ENCODE measurements at regions not wholly inside any gene's neighbourhood (a gene's known extent, or its start where the extent isn't known, plus 50 kb on each side); places are given as distances from the start of the nearest gene placed in this dataset.
"Not testable (repeated sequence)": the region's sequence is repeated elsewhere in the genome, so short reads cannot be mapped to it uniquely, and the experiment has no call there.

GRCh38 chr5:7078101-7078500 is 317.8 kb upstream of the ADCY2 start:
- no peak for DNase-seq (ENCODE audit: low read depth in 2 of 2)

GRCh38 chr5:7078901-7079300 is 317.0 kb upstream of the ADCY2 start:
- peak in 1 of 2 donors; percentile 33 for DNase-seq (ENCODE audit: low read depth in 2 of 2)

DNA sequence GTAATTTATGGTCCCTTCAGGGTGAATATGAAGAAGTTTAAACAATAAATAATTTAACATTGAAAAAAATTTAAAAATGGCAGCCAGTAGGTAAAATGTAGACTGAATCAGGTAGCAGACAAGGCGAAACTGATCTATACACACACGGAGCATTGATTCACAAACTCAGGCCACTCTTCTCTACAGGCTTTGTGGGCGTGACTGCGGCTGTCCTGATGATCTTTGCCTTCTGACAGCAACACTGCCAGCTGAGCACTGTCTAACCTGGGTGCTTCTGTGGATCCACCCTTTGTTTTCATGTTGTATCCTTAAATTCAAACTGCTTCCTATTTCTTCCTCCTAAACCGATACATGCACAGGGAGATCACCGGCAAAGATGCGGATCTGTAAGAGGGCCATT is 315.4 kb upstream of the ADCY2 start:
- DNase-seq (ENCODE audit: low read depth in 2 of 2) = no peak

- DNase-seq (ENCODE audit: low read depth in 2 of 2) = no peak
Observed at GRCh38 chr5:7087719-7088297, 308.1 kb upstream of the ADCY2 start.

- DNase-seq (ENCODE audit: low read depth in 2 of 2) = no peak
Observed at GRCh38 chr5:7088849-7089248, 307.1 kb upstream of the ADCY2 start.

GRCh38 chr5:7094626-7095025 is 301.3 kb upstream of the ADCY2 start:
- DNase-seq (ENCODE audit: low read depth in 2 of 2) = no peak

- no peak for DNase-seq (ENCODE audit: low read depth in 2 of 2)
Observed at GRCh38 chr5:7096294-7096693, 299.6 kb upstream of the ADCY2 start.

DNA sequence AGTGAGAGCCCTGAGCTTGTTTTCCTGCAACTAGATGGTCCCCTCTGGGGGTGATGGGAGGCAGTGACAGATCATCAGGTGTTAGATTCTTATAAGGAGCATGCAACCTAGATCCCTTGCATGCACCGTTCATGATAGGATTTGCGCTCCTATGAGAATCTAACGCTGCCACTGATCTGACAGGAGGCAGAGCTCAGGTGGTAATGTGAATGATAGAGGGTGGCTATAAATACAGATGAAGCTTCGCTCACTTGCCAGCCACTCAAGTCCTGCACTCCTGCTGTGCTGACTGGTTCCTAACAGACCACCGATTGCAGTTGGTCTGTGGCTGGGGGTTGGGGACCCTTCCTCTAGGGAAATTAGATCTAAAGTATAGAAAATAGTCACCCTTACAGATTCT is 290.6 kb upstream of the ADCY2 start:
- no peak for DNase-seq (ENCODE audit: low read depth in 2 of 2)

DNA sequence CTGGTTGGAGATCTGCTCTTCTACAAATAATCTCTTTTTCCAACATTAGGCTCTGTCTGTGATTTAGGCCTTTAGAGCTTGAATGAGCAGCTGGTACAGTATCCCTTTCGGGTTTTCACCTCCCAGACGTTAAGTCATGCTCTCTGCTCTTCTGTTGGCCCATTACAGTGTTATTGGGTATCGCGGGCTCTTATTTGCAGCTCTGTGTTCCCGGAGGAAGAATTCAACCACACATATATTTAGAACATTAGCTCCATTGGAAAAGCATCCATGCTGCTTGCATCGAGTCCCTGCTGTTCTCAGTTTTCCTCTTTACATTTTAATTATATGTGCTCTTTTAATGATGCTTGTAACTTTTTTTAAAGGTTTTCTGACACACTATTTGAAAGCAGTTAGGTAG is 278.0 kb upstream of the ADCY2 start:
- no peak for DNase-seq (ENCODE audit: low read depth in 2 of 2)

DNA sequence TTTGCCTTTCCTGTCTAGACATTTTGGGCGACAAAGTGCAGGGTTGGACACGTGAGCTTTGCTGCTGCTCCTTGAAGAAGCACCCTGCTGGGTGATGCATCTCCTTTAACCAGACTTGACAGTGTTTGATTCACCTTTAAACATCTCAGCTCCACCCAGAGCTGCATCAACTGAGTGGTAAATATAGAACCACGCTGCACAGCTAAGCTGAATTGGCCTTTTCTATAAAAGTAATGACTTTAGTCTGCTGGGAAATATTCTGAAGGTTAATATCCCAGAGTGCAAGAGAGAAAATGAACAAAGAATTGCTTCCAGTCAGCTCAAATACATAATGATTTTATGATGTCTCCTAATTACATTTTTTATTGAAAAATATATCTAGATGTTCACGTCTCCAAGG is 264.3 kb upstream of the ADCY2 start:
- DNase-seq (ENCODE audit: low read depth in 2 of 2) = no peak

GRCh38 chr5:7146886-7147285 is 249.1 kb upstream of the ADCY2 start:
- DNase-seq (ENCODE audit: low read depth in 2 of 2) = no peak

- DNase-seq (ENCODE audit: low read depth in 2 of 2) = no peak
Observed at GRCh38 chr5:7157083-7157482, 238.9 kb upstream of the ADCY2 start.

- DNase-seq (ENCODE audit: low read depth in 2 of 2) = no peak
Observed at GRCh38 chr5:7169240-7169878, 226.6 kb upstream of the ADCY2 start.

DNA sequence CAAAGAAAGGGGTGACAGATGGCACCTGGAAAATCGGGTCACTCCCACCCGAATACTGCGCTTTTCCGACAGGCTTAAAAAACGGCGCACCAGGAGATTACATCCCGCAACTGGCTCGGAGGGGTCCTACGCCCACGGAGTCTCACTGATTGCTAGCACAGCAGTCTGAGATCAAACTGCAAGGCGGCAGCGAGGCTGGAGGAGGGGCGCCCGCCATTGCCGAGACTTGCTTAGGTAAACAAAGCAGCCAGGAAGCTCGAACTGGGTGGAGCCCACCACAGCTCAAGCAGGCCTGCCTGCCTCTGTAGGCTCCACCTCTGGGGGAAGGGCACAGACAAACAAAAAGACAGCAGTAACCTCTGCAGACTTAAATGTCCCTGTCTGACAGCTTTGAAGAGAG is 225.2 kb upstream of the ADCY2 start:
- DNase-seq (ENCODE audit: low read depth in 2 of 2) = not testable (repeated sequence)

DNA sequence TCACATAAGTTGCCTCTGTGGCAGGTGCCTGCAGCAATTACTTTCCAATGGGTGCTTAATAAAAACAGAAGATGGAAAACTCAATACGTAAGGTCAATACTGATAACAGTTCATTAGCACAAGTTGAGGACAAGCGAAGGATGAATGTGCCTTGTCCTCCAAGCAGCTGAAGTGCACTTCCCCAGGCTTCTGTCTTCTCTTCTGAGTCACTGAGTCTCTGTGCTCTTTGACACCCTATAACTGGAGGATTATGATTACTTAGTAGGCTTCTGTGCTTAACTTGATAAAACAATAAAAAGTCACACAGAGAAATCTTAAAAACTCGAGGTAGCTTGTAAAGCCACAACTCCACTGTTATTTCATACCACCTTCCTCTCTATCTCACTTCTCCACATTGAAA is 216.6 kb upstream of the ADCY2 start:
- DNase-seq (ENCODE audit: low read depth in 2 of 2) = no peak

- no peak for DNase-seq (ENCODE audit: low read depth in 2 of 2)
Observed at GRCh38 chr5:7181841-7182240, 214.1 kb upstream of the ADCY2 start.

DNA sequence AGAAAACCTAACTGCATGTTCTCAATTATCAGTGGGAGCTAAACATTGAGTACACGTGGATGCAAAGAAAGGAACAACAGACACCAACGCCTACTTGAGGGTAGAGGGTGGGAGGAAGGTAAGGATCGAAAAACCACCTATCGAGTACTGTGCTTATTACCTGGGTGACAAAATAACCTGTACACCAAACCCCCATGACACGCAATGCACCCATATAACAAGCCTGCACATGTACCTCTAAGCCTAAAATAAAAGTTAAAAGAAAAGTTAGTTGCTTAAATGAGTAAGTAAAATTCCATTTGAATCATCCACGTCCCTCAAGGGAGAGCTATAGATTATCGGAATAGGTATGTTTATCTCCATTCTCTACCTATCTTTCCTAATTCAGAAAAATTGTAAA is 210.2 kb upstream of the ADCY2 start:
- no peak for DNase-seq (ENCODE audit: low read depth in 2 of 2)

GRCh38 chr5:7186818-7187217 is 209.1 kb upstream of the ADCY2 start:
- no peak for DNase-seq (ENCODE audit: low read depth in 2 of 2)

DNA sequence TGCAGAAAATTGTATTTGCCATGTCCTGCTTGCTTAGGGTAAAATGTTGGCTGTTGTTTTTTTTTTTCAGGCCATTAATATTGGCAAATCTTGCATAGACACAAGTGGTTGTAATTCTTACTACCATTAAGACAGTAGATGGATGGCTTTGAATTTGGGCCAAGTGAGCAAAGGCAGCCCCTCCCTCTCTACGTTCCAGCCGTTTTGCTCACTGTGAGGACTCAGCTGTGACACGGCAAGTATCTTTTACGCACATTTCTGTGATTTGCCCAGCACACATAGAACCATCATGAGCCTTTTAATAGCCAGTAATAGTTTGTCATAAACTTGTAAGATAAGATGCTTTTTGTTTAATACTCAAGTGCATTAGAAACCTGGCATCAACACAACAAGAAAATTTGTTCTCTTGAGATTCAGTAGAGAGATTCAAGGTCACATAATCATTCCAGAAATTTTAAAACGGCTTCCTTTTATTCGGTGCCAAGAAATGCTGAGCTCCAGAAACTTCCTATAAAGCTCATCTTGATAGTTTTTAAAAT is 205.2 kb upstream of the ADCY2 start:
- DNase-seq (ENCODE audit: low read depth in 2 of 2) = no peak

GRCh38 chr5:7192016-7192415 is 203.9 kb upstream of the ADCY2 start:
- DNase-seq (ENCODE audit: low read depth in 2 of 2) = no peak

- no peak for DNase-seq (ENCODE audit: low read depth in 2 of 2)
Observed at GRCh38 chr5:7202846-7203245, 193.1 kb upstream of the ADCY2 start.

GRCh38 chr5:7207979-7208378 is 188.0 kb upstream of the ADCY2 start:
- DNase-seq (ENCODE audit: low read depth in 2 of 2) = no peak

DNA sequence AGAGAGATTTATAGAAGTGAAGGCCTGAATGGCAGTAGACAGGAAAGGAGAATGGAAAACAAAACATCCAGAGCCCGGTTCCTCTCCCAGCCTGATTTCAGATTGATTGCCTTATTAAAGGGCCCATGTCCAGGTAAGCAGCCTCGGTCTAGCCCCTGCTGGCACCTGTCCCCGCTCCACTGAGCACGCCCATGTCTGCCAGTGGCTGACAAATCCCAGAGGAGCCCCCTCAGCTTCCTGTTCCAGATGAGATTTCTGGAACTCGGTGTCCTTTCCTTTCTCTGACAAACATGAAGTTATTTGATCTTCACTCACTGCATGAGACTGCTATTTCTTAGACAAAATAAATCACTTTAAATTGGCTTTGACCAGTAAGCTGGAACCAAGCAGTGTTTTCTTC is 187.0 kb upstream of the ADCY2 start:
- no peak for DNase-seq (ENCODE audit: low read depth in 2 of 2)

GRCh38 chr5:7209658-7210057 is 186.3 kb upstream of the ADCY2 start:
- DNase-seq (ENCODE audit: low read depth in 2 of 2) = no peak
